ENCODE measurements at regions not wholly inside any gene's neighbourhood (a gene's known extent, or its start where the extent isn't known, plus 50 kb on each side); places are given as distances from the start of the nearest gene placed in this dataset.

DNA sequence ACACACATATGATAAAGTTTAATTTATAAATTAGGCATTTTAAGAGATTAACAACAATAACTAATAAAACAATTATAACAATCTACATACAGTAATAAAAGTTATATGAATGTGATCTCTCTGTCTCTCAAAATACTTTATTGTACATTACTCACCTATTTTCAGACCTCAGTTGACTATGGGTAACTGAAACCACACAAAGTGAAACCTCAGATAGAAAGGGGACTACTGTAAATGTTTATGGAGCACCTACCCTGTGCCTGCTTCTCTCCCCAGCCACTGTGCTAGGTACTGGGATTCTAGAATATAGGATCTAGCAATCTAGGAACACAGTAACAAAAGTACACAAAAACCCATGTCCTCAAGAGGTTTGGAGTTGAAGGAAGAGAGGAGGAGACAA is 63.4 kb upstream of the BTN3A2 start:
- TF ChIP-seq CTCF (conservative IDR thresholded peaks at IDR 0.05; ENCODE audit: low read depth in 2 of 2) (no peak), POLR2AphosphoS5 (IDR thresholded peaks at IDR 0.05; ENCODE audit: low read depth) (no peak), EZH2 (IDR thresholded peaks at IDR 0.05; ENCODE audit: low read depth, unreplicated experiment) (no peak), EZH2phosphoT487 (IDR thresholded peaks at IDR 0.05; ENCODE audit: unreplicated experiment) (no peak), CREB1 (CRISPR knock-in tag; IDR thresholded peaks at IDR 0.05; ENCODE audit: low read depth) (no peak), ZNF114 (CRISPR knock-in tag; IDR thresholded peaks at IDR 0.05) (no peak), ETS1 (IDR thresholded peaks at IDR 0.05) (no peak), STAT1 (IDR thresholded peaks at IDR 0.05; ENCODE audit: unreplicated experiment) (no peak), JUNB (IDR thresholded peaks at IDR 0.05; ENCODE audit: unreplicated experiment) (no peak), NANOG (IDR thresholded peaks at IDR 0.05; ENCODE audit: borderline replicate concordance) (no peak)
- TF ChIP-seq, protein P1, sequence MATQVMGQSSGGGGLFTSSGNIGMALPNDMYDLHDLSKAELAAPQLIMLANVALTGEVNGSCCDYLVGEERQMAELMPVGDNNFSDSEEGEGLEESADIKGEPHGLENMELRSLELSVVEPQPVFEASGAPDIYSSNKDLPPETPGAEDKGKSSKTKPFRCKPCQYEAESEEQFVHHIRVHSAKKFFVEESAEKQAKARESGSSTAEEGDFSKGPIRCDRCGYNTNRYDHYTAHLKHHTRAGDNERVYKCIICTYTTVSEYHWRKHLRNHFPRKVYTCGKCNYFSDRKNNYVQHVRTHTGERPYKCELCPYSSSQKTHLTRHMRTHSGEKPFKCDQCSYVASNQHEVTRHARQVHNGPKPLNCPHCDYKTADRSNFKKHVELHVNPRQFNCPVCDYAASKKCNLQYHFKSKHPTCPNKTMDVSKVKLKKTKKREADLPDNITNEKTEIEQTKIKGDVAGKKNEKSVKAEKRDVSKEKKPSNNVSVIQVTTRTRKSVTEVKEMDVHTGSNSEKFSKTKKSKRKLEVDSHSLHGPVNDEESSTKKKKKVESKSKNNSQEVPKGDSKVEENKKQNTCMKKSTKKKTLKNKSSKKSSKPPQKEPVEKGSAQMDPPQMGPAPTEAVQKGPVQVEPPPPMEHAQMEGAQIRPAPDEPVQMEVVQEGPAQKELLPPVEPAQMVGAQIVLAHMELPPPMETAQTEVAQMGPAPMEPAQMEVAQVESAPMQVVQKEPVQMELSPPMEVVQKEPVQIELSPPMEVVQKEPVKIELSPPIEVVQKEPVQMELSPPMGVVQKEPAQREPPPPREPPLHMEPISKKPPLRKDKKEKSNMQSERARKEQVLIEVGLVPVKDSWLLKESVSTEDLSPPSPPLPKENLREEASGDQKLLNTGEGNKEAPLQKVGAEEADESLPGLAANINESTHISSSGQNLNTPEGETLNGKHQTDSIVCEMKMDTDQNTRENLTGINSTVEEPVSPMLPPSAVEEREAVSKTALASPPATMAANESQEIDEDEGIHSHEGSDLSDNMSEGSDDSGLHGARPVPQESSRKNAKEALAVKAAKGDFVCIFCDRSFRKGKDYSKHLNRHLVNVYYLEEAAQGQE (IDR thresholded peaks at IDR 0.05; ENCODE audit: unreplicated experiment): no peak
- TF ChIP-seq, protein P2, sequence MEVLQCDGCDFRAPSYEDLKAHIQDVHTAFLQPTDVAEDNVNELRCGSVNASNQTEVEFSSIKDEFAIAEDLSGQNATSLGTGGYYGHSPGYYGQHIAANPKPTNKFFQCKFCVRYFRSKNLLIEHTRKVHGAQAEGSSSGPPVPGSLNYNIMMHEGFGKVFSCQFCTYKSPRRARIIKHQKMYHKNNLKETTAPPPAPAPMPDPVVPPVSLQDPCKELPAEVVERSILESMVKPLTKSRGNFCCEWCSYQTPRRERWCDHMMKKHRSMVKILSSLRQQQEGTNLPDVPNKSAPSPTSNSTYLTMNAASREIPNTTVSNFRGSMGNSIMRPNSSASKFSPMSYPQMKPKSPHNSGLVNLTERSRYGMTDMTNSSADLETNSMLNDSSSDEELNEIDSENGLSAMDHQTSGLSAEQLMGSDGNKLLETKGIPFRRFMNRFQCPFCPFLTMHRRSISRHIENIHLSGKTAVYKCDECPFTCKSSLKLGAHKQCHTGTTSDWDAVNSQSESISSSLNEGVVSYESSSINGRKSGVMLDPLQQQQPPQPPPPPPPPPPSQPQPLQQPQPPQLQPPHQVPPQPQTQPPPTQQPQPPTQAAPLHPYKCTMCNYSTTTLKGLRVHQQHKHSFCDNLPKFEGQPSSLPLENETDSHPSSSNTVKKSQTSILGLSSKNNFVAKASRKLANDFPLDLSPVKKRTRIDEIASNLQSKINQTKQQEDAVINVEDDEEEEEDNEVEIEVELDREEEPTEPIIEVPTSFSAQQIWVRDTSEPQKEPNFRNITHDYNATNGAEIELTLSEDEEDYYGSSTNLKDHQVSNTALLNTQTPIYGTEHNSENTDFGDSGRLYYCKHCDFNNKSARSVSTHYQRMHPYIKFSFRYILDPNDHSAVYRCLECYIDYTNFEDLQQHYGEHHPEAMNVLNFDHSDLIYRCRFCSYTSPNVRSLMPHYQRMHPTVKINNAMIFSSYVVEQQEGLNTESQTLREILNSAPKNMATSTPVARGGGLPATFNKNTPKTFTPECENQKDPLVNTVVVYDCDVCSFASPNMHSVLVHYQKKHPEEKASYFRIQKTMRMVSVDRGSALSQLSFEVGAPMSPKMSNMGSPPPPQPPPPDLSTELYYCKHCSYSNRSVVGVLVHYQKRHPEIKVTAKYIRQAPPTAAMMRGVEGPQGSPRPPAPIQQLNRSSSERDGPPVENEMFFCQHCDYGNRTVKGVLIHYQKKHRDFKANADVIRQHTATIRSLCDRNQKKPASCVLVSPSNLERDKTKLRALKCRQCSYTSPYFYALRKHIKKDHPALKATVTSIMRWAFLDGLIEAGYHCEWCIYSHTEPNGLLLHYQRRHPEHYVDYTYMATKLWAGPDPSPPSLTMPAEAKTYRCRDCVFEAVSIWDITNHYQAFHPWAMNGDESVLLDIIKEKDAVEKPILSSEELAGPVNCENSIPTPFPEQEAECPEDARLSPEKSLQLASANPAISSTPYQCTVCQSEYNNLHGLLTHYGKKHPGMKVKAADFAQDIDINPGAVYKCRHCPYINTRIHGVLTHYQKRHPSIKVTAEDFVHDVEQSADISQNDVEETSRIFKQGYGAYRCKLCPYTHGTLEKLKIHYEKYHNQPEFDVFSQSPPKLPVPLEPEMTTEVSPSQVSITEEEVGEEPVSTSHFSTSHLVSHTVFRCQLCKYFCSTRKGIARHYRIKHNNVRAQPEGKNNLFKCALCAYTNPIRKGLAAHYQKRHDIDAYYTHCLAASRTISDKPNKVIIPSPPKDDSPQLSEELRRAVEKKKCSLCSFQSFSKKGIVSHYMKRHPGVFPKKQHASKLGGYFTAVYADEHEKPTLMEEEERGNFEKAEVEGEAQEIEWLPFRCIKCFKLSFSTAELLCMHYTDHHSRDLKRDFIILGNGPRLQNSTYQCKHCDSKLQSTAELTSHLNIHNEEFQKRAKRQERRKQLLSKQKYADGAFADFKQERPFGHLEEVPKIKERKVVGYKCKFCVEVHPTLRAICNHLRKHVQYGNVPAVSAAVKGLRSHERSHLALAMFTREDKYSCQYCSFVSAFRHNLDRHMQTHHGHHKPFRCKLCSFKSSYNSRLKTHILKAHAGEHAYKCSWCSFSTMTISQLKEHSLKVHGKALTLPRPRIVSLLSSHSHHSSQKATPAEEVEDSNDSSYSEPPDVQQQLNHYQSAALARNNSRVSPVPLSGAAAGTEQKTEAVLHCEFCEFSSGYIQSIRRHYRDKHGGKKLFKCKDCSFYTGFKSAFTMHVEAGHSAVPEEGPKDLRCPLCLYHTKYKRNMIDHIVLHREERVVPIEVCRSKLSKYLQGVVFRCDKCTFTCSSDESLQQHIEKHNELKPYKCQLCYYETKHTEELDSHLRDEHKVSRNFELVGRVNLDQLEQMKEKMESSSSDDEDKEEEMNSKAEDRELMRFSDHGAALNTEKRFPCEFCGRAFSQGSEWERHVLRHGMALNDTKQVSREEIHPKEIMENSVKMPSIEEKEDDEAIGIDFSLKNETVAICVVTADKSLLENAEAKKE (CRISPR knock-in tag; IDR thresholded peaks at IDR 0.05): no peak
